ENCODE measurements at regions not wholly inside any gene's neighbourhood (a gene's known extent, or its start where the extent isn't known, plus 50 kb on each side); places are given as distances from the start of the nearest gene placed in this dataset.
A peak's percentile ranks its signal among the peaks of the same experiment; 100 is the strongest.

GRCh38 chr3:106610362-106610959 lies 741.6 kb upstream of the CBLB start:
- Histone ChIP-seq H3K27ac (no peak overlapping the region), H3K9ac (no peak overlapping the region), H4K20me1 (no peaks in the 10 kb centered on the region), H3K9me3 (peaks cover 9% of the 10 kb centered on the region), H3K4me1 (no peaks in the 10 kb centered on the region), H3K4me2 (no peak overlapping the region), H3K36me3 (no peaks in the 10 kb centered on the region), H3K4me3 (no peak overlapping the region), H3K27me3 (no peaks in the 10 kb centered on the region)
- no peak for TF ChIP-seq Cebpa-rat (IDR thresholded peaks at IDR 0.05)

GRCh38 chr3:106611116-106611515 lies 742.3 kb upstream of the CBLB start:
- Histone ChIP-seq H4K20me1 (no peaks in the 10 kb centered on the region), H3K4me2 (no peak overlapping the region), H3K4me1 (no peaks in the 10 kb centered on the region), H3K9ac (no peak overlapping the region), H3K9me3 (peaks cover 9% of the 10 kb centered on the region), H3K27ac (no peak overlapping the region), H3K4me3 (no peak overlapping the region), H3K27me3 (no peaks in the 10 kb centered on the region), H3K36me3 (no peaks in the 10 kb centered on the region)
- TF ChIP-seq Cebpa-rat (IDR thresholded peaks at IDR 0.05), result no peak

DNA sequence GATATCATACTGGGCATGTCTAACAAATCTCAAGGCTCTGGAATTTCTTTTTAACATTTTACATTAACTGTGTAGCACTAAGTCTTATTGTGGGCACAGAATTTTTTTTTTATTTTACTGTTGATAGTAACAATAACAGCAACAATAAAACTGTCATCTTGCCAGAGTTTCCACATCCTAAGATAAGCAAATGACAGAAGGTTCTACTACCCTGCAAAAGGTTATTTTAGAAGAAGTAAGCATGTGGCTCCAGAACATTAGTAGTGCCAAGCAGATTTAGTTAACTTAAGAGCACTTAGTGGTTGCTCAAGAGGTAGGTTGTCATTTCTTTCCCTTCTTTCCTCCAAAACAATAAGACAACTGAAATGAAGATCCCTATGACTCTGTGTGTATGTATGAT lies 743.0 kb upstream of the CBLB start:
- H3K27me3 ChIP-seq, result no peaks in the 10 kb centered on the region

GRCh38 chr3:106616556-106616955 lies 747.7 kb upstream of the CBLB start:
- H3K27ac ChIP-seq, result no peak overlapping the region
- no peaks in the 10 kb centered on the region for H3K4me1 ChIP-seq
- no peak overlapping the region for H3K9ac ChIP-seq
- no peak for TF ChIP-seq Cebpa-rat (IDR thresholded peaks at IDR 0.05)
- H3K4me2 ChIP-seq, result no peak overlapping the region
- H3K36me3 ChIP-seq, result no peaks in the 10 kb centered on the region
- no peaks in the 10 kb centered on the region for H4K20me1 ChIP-seq
- H3K4me3 ChIP-seq, result no peak overlapping the region
- H3K27me3 ChIP-seq, result no peaks in the 10 kb centered on the region
- peaks cover 9% of the 10 kb centered on the region for H3K9me3 ChIP-seq

More for the DNA sequence above, 743.0 kb upstream of the CBLB start:
- H3K4me3 ChIP-seq, result no peak overlapping the region
- H4K20me1 ChIP-seq, result no peaks in the 10 kb centered on the region
- TF ChIP-seq Cebpa-rat (IDR thresholded peaks at IDR 0.05), result no peak
- H3K9ac ChIP-seq, result no peak overlapping the region
- H3K4me1 ChIP-seq, result no peaks in the 10 kb centered on the region
- peaks cover 9% of the 10 kb centered on the region for H3K9me3 ChIP-seq
- H3K36me3 ChIP-seq, result no peaks in the 10 kb centered on the region
- no peak overlapping the region for H3K4me2 ChIP-seq
- no peak overlapping the region for H3K27ac ChIP-seq

DNA sequence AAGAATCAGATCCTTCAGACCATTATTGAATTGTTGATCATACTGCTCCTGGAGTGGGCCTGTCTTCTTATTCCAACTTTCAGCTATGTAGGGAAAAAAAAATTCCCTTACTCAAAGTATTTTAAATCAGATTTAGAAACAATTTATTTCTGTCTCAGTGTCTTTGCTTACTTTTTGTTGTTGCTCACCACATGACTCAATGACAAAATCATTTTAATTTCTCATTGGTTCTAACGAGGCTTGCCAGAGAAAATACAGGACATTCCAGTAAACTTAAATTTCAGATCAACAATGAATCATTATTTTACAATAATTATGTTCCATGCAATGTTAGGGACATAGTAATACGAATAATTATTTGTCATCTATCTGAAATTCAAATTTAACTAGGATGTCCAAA lies 748.5 kb upstream of the CBLB start:
- Histone ChIP-seq H3K4me3 (no peak overlapping the region), H3K9ac (no peak overlapping the region), H3K4me1 (no peaks in the 10 kb centered on the region), H3K4me2 (no peak overlapping the region), H3K27ac (no peak overlapping the region), H3K9me3 (peaks cover 9% of the 10 kb centered on the region), H4K20me1 (no peaks in the 10 kb centered on the region), H3K27me3 (no peaks in the 10 kb centered on the region), H3K36me3 (no peaks in the 10 kb centered on the region)
- TF ChIP-seq Cebpa-rat (IDR thresholded peaks at IDR 0.05), result no peak

DNA sequence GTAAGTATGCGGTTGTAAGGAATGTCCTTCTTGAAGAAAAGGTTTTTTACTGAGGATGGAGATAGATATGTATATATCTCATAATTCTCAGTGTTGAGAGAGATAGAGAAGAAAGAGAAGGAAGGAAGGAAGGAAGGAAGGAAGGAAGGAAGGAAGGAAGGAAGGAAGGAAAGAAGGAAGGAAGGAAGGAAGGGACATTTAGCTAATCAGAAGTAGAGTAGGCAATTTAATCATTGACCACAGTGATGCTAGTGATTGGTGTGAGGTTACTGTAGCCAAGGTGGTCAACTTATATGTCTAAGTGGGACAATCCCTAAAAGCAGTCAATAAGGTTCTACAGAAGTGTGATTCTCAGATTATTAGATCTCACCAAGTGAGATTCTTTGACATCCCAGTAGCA lies 751.8 kb upstream of the CBLB start:
- H3K27ac ChIP-seq, result no peak overlapping the region

DNA sequence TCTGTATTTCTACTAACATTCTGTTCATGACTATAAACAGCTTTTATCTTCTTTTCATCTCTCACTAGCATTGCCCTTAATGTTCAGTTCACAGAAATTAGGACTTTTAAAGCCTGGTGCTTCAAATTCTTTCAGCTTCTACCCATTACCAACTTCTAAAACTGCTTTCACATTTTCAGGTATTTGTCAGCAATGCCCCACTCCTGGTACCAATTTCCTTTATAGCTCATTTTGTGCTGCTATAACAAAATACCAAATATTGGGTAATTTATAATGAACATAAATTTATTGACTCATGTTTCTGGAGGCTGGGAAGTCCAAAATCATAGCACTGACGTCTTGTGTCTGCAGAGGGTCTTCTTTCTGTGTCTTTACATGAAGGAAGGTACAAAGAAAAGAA lies 753.1 kb upstream of the CCDC54 start:
- H3K36me3 ChIP-seq, result no peaks in the 10 kb centered on the region
- H3K9me3 ChIP-seq, result peaks cover 12% of the 10 kb centered on the region; the same call in 1 of the 2 replicates
- H3K4me2 ChIP-seq, result no peak overlapping the region
- H4K20me1 ChIP-seq, result no peaks in the 10 kb centered on the region
- H3K27me3 ChIP-seq, result no peaks in the 10 kb centered on the region
- H3K9ac ChIP-seq, result no peak overlapping the region
- no peak overlapping the region for H3K4me3 ChIP-seq
- no peak for TF ChIP-seq Cebpa-rat (IDR thresholded peaks at IDR 0.05)
- no peaks in the 10 kb centered on the region for H3K4me1 ChIP-seq
- H3K27ac ChIP-seq, result no peak overlapping the region

More for the DNA sequence above, 751.8 kb upstream of the CBLB start:
- H3K4me1 ChIP-seq, result no peaks in the 10 kb centered on the region
- no peaks in the 10 kb centered on the region for H3K27me3 ChIP-seq
- no peak for TF ChIP-seq Cebpa-rat (IDR thresholded peaks at IDR 0.05)
- no peaks in the 10 kb centered on the region for H3K36me3 ChIP-seq
- H3K4me3 ChIP-seq, result no peak overlapping the region
- peaks cover 12% of the 10 kb centered on the region; the same call in 1 of the 2 replicates for H3K9me3 ChIP-seq
- no peaks in the 10 kb centered on the region for H4K20me1 ChIP-seq
- H3K4me2 ChIP-seq, result no peak overlapping the region
- H3K9ac ChIP-seq, result no peak overlapping the region

DNA sequence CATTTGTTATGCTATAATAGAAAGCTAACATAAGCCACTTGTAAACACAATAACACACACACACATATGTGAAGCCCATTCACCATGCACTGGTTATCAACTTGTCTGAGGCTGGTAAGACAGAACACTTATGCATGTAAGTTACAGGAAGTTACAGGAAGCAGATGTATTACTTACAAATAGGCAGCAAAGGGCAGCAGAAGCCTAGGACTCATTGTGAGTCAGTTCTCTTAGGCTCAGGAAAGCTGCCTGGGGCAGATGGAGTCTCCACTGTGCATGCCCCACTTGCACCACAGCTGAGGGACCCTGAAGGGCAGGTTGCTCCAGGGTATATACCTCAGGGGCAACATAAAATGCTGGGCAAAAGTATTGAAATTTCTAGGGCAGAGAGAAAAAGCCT lies 748.8 kb upstream of the CCDC54 start:
- no peaks in the 10 kb centered on the region for H4K20me1 ChIP-seq
- H3K4me3 ChIP-seq, result no peak overlapping the region
- no peaks in the 10 kb centered on the region for H3K36me3 ChIP-seq
- no peaks in the 10 kb centered on the region for H3K27me3 ChIP-seq
- peaks cover 6% of the 10 kb centered on the region for H3K4me1 ChIP-seq
- TF ChIP-seq Cebpa-rat (IDR thresholded peaks at IDR 0.05), result no peak
- no peak overlapping the region for H3K4me2 ChIP-seq
- H3K9ac ChIP-seq, result no peak overlapping the region
- H3K9me3 ChIP-seq, result peaks cover 11% of the 10 kb centered on the region; the same call in 1 of the 2 replicates
- no peak overlapping the region for H3K27ac ChIP-seq

- H3K27me3 ChIP-seq, result no peaks in the 10 kb centered on the region
- H3K9me3 ChIP-seq, result 0 out of 2 replicates have a peak, but pooled peaks cover 2% of the 10 kb centered on the region
Observed at GRCh38 chr3:106629215-106629832, 747.9 kb upstream of the CCDC54 start.

GRCh38 chr3:106631373-106632108 lies 745.7 kb upstream of the CCDC54 start:
- H3K4me1 ChIP-seq, result peaks cover 11% of the 10 kb centered on the region
- no peak overlapping the region for H3K4me2 ChIP-seq
- H3K36me3 ChIP-seq, result no peaks in the 10 kb centered on the region
- H3K27me3 ChIP-seq, result no peaks in the 10 kb centered on the region
- H3K9me3 ChIP-seq, result no peaks in the 10 kb centered on the region
- H3K9ac ChIP-seq, result no peak overlapping the region
- H3K4me3 ChIP-seq, result no peak overlapping the region
- TF ChIP-seq Cebpa-rat (IDR thresholded peaks at IDR 0.05), result no peak
- no peak overlapping the region for H3K27ac ChIP-seq
- H4K20me1 ChIP-seq, result no peaks in the 10 kb centered on the region

More at GRCh38 chr3:106629215-106629832, 747.9 kb upstream of the CCDC54 start:
- Histone ChIP-seq H4K20me1 (no peaks in the 10 kb centered on the region), H3K36me3 (no peaks in the 10 kb centered on the region), H3K4me2 (peak overlapping the region; percentile 27; the same call in 1 of the 2 replicates), H3K4me3 (no peak overlapping the region), H3K4me1 (peaks cover 6% of the 10 kb centered on the region), H3K27ac (no peak overlapping the region), H3K9ac (no peak overlapping the region)
- TF ChIP-seq Cebpa-rat (IDR thresholded peaks at IDR 0.05), result no peak

All from BLaER1 (cell line).